ENCODE measurements at regions not wholly inside any gene's neighbourhood (a gene's known extent, or its start where the extent isn't known, plus 50 kb on each side); places are given as distances from the start of the nearest gene placed in this dataset.
"Not testable (repeated sequence)": the region's sequence is repeated elsewhere in the genome, so short reads cannot be mapped to it uniquely, and the experiment has no call there.

- no peak for DNase-seq
Measured at GRCh38 chr1:118290571-118290970, 105.5 kb upstream of the SPAG17 start.

GRCh38 chr1:118290046-118290445 lies 105.0 kb upstream of the SPAG17 start:
- DNase-seq, result no peak

GRCh38 chr1:118280656-118281055 lies 95.6 kb upstream of the SPAG17 start:
- not testable (repeated sequence) for DNase-seq

GRCh38 chr1:118275472-118276115 lies 90.6 kb upstream of the SPAG17 start:
- peak; percentile 16 for DNase-seq

GRCh38 chr1:118272884-118273283 lies 87.9 kb upstream of the SPAG17 start:
- DNase-seq, result no peak

- DNase-seq, result no peak
Measured at GRCh38 chr1:118271883-118272282, 86.9 kb upstream of the SPAG17 start.

- DNase-seq, result no peak
Measured at GRCh38 chr1:118269598-118269997, 84.6 kb upstream of the SPAG17 start.

GRCh38 chr1:118266436-118266835 lies 81.4 kb upstream of the SPAG17 start:
- DNase-seq, result peak; percentile 38

GRCh38 chr1:118264343-118264742 lies 79.3 kb upstream of the SPAG17 start:
- no peak for DNase-seq

GRCh38 chr1:118262865-118263264 lies 77.8 kb upstream of the SPAG17 start:
- DNase-seq, result no peak

GRCh38 chr1:118258975-118259374 lies 73.9 kb upstream of the SPAG17 start:
- no peak for DNase-seq

- DNase-seq, result peak; percentile 65
Measured at GRCh38 chr1:118257946-118258345, 72.9 kb upstream of the SPAG17 start.

GRCh38 chr1:118254491-118255425 lies 69.7 kb upstream of the SPAG17 start:
- DNase-seq, result peak; percentile 68

GRCh38 chr1:118254001-118254400 lies 69.0 kb upstream of the SPAG17 start:
- no peak for DNase-seq

- DNase-seq, result no peak
Measured at GRCh38 chr1:118253053-118253915, 68.3 kb upstream of the SPAG17 start.

GRCh38 chr1:118252624-118253023 lies 67.6 kb upstream of the SPAG17 start:
- DNase-seq, result no peak

- DNase-seq, result no peak
Measured at GRCh38 chr1:118250232-118250631, 65.2 kb upstream of the SPAG17 start.

GRCh38 chr1:118249641-118250040 lies 64.6 kb upstream of the SPAG17 start:
- DNase-seq, result no peak

GRCh38 chr1:118247593-118247992 lies 62.6 kb upstream of the SPAG17 start:
- DNase-seq, result peak; percentile 23

- DNase-seq, result no peak
Measured at GRCh38 chr1:118246646-118247045, 61.6 kb upstream of the SPAG17 start.

- peak; percentile 69 for DNase-seq
Measured at GRCh38 chr1:118244194-118244593, 59.2 kb upstream of the SPAG17 start.

- no peak for DNase-seq
Measured at GRCh38 chr1:118243269-118243668, 58.2 kb upstream of the SPAG17 start.

All from fibroblast of upper back skin (primary cell).